ENCODE measurements at regions not wholly inside any gene's neighbourhood (a gene's known extent, or its start where the extent isn't known, plus 50 kb on each side); places are given as distances from the start of the nearest gene placed in this dataset.

DNA sequence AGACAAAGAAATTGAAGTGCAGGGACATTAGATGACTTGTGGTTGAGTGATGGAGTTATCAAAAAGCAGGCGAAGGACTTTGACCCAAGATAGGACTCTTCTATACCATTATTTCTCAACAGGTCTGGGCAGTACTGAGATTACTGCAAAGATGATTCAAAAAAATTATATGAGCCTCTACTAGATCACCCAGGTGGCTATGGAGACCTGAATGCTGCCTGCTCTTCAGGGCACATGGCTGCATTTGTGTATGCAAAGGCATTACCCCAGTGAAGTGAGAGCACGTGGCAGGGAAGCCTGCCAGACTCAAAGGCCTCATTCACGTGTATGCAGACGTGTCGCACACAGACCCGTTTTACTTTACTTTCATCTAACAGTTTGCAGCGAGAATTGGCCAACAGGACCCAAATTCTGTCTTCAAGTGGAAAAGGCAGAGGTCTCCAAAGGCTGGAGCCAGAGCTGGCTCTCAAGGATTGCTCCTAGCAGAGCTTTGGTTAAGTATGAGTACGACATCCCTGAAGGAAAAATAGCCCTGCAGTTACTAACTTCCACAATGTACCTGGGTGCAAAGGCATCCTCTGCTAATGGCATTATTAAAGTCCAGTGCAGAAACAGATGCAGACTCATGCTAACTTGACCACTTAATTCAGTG, 113.8 kb upstream of the ARMC2 start:
- no peak for DNase-seq (ENCODE audit: low spot score)

DNA sequence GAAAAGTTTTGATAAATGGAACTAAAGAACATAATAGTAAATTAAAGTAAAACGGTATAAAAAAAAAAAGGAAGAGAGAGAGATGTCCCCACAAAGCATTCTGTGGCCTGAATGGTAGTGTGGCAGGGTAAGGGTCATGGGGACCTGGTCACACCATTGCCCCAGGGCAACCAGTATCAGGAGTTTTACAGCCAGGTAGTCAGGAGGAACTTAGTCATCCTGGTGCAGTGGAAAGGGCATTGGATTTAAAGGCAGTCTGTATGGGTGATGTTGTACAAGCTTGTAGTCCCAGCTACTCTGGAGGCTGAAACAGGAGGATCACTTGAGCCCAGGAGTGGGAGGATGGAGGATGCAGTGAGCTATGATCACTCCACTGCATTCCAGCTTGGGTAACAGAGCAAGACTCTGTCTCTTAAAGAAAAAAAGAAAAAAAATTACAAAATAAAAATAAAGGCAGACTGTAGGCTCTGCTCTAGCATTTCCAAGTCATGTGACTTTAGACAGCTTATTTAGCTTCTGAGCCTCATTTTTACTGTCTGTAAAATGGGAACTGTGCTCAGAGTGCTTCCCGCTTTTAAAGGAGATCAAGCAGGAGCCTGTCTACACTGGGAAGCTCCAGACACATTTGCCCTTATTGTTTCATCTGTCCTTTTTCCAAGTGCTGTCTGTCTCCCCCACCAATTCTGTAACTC, 112.8 kb upstream of the ARMC2 start:
- no peak for DNase-seq (ENCODE audit: low spot score)

DNA sequence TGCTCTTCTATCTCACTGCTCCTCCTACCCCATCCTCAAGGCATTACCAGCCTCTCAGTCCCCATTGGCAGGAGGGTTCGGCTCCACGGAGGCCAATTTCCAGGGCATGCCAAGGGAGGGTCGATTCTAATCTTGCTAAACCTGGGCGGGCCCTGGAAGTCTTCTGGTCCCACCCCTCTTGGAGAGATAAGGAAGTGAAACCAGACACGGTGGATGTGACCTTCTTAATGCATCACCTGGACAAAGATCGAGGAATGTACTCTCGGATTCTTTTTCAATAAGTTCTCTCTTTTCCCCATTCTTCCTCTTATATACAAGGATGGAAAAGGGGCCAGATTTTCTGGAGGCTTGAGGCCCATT, 112.2 kb upstream of the ARMC2 start:
- peak; percentile 18 for DNase-seq (ENCODE audit: low spot score)

DNA sequence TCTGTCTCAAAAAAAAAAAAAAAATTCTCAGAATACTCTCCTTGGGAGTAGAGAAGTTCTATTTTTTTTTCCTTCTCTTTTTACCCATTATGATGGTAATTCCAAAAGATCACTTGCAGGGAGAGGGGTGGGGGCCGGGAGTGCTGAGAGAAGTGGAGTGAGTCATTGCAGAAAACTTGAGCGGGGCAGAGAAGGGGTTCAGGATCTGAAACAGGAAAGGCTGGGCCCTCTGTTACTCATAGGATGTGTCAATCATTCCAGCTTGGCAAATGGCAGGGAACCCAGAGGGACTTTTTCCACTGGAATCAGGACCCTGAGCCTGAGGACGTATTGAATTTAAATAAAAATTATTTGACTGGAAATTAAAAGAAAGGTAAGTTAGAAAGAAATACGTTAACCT, 111.4 kb upstream of the ARMC2 start:
- DNase-seq (ENCODE audit: low spot score), result no peak

DNA sequence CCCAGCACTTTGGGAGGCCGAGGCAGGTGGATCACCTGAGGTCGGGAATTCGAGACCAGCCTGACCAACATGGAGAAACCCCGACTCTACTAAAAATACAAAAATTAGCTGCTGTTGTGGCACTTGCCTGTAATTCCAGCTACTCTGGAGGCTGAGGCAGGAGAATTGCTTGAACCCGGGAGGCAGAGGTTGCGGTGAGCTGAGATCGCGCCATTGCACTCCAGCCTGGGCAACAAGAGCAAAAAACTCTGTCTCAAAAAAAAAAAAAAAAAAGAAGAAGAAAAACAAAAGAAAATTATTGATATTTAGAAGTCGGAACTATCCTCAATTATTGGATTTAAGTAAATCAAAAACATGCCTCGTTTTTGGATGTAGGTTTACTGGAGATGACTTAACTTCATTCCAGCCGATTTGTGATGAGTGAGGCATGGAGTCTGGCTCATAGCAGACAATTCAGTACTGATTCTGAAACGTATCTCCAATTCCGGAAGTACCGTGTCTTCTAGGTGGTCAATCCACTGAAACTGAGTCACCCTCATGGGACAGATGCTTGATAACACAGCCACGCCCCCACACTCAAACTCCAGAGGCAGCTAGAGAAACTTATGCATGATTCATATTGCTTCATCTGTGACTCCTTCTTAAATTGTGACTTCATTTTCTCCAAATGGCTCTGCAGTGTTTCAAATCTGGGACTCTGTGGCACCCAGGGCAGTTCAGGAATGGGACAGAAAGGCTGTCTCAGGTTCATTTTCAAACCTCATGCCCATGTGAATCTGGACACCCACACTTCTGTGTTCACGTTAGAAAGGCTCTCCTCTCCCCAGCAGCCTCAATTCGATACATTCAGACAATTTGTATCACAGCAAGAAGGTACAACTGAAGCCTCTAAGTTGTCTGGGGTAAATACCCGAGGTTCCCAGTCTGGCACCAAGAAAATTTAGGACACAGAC, 110.4 kb upstream of the ARMC2 start:
- DNase-seq (ENCODE audit: low spot score), result no peak

DNA sequence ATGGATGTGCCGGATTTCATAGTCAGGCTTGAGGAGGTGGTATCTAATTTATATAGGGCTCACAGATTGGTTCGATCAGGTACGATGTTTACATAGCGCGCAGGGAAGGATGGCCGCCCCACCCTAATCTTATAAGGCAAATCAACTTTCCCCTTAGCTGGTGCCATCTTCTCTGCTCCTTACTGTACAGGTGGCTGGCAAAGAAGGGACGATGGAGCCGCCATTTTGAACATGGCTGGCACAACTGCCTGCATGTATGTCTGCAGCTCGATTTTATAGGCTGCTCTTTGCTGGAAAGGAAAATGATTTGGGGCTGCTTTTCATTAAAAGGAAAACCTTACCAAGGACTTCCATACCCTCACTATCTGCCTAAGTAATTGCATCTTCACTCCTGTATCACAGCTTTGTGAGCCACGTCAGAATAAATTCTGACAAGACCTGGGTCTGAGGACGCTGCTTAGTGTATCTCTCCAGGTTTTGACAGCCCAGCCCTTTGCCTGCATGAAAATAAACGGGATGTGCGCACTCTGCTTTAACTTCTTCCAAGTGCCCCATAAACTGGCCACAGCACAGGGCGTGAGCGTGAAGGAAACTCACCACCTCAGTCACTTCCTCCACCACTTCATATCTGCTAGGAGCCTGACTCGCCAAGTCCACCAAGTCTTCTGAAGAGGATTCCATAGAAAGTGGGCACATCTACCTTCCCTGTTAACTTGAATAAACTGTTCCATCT, 109.4 kb upstream of the ARMC2 start:
- no peak for DNase-seq (ENCODE audit: low spot score)

DNA sequence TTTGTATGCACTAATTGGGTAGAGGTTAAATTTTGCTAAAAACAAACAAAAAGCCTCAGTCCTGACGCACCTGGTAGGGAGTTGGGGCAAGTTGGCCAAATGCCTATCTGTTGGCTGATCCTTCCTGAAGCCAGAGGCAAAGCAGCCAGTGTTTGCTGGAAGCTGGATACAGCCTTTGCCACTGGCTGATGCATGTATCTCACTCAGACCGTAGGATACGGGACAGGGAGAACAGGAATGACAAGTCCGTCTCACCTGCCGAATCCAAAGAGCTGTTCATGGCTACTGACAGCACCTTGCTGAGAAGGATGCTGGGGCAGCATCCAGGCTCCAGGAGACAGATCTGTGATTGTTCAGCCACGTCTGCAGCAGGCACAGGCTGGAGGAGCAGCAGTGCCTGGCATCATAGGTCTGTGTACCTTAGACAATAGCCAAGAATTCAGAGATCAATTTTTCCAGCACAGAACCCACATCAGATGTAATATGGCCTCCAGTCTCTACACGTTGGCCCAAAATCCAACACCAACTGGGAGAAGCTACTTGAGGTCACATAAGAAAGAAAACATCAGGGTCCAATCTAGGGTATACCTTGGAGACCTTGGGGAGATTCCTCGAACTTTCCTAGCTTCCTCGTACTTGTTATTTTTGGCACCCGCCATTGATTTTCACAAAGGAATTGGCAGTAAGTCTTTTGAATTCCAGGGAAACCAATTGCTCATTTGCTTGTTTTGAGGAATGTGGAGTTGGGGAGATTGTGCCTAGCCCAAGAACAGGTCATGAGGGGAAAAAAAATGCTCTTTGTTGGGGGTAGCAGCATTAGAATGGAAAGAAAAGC, 108.5 kb upstream of the ARMC2 start:
- no peak for DNase-seq (ENCODE audit: low spot score)

DNA sequence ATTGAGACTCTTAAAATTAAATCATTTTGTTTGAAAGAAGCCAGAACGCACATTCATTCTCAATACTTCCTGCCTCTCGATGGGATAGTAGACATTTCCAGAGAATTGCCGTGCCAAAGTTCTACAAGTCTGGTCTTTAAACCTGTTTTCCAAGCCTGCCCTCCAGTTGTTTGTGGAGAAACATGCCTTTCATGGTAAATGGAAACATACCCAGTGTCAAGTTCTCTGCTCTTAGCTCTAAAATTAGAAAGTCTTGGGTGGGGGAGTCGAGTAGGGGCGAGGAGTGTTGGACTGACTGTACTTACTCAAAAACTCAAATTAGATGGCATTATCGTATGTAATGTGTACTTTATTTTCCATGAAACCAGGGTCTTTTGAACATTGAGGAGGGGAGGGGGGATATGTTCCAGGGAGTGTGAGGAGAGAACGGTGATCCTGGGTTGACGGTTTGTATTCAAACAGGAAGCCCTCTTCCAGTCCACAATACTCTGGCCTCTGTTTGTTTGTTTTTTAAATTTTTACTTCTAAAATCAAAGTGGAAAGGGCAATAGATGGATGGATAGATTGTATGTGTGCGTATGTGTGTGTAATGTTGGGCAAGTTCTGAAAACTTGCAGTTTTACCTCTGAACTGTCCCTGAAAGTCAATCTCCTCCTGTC, 106.8 kb upstream of the ARMC2 start:
- DNase-seq (ENCODE audit: low spot score), result no peak

DNA sequence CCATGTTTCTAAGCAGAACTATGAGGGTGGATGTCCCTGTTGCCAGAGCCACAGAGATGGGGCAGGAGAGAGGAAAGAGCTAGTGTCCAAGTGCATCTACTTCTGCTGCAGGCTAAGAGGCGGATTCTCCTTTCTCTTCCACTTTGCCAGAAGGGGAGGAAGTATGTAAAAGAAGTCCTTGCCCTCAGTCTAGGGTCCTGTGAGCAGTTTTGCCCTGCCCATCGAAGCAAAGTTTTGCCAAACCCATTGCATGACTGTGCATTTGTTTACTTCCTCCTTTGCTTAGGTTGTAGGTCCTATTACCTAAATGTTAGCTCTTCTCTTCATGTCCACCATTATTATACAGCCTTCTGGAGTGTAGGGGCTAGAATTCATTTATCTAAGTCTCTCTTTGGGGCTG, 106.2 kb upstream of the ARMC2 start:
- DNase-seq (ENCODE audit: low spot score), result no peak

DNA sequence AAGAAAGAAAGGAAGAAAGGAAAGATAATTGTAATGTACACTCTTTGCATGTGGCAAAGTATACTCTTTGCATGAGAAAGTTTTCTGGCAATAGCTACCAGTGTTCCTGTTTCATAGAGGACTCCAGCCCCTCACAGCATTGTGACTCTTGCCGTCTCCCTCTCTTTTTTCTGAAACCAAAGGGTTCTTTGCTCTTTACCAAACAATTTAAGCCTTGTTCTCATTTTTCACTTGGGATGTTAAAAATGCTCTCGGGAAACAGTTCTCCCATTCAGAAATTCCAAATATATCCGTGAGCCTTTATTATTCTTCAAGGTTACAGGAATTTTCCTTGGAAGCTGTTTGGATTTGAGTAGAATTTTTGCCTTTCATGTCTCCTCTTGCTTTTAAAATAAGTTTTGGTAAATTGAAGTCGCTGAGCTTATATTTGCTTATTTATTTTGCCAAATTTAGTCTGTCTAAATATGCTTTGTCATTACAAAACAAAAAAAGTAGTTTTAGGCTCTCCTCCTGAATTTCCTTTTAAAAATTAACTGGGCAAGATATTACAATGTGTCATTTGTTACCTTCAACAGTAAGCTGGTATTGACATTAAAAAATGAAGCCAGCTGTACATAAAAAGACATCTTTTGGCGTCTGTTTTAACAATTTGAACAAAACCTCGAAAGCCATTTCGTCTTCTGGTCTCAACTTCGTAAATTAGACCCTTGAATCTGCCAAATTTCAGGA, 103.8 kb upstream of the ARMC2 start:
- DNase-seq (ENCODE audit: low spot score), result no peak

DNA sequence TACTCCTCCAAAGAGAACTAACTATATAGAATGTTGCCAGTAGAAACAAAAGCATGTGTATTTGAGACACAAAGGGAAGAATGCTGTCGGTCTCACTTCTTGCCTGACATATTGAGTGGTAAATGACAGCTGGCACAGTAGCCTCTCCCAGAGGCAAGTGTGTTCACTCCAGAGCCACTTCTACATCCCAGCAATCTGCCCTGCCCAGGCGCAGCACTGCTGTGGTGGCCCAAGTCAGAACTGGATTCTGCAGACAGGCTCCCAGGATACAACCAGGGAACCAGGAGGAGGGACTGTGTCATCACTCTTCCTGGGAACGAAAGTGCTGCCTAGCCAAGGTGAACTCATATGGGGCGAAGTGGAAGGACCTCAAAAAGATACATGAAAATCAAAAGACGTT, 103.2 kb upstream of the ARMC2 start:
- DNase-seq (ENCODE audit: low spot score), result no peak

DNA sequence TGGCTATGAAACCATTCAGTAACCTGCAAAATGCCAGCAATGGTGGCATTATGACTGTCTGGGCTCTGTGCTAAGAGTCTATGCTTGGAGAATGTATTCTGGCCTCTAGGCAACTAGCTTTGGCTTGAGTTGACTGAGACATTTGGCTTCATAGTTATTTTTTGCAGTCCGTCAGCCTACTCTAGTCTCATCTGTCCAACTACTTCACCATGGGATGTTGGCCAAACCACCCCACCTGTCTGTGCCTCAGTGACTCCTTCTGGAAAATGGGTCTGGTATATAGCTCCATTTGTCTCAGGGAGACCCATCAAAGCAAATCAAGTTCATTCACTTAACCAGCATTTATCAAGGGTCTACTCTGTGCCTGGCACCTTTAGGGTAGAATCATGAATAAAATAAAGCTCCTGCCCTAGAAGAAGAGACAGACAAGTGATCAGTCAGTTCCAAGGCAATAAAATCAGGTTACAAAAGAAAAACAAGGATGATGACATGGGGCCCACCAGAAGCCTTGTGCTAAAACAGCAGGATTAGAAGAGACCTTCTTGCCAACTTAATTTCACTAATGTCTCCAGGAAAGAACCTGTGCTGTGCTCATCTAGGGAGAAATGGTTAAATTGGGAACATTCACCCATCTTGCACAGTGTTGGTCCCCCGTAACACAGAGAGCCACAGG, 102.4 kb upstream of the ARMC2 start:
- DNase-seq (ENCODE audit: low spot score), result no peak

DNA sequence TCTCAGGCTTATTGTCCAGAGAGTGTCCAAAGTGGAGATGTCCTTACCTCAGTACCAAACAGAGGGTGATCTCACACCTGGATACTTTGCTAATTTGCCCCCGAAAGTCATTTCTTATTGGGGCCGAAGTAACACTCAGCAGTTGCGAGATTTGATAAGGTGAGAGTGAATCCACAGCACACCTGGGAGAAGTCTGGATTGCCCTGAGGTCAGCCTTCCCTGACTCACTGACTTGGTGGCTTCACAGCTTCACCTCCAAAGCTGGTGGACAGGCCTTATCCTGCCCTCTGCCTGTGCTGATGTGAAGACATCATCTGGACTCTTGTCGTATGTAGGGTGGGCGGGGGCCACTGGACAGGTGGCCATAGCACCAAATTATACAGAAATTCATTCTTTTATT, 101.9 kb upstream of the ARMC2 start:
- DNase-seq (ENCODE audit: low spot score), result no peak

DNA sequence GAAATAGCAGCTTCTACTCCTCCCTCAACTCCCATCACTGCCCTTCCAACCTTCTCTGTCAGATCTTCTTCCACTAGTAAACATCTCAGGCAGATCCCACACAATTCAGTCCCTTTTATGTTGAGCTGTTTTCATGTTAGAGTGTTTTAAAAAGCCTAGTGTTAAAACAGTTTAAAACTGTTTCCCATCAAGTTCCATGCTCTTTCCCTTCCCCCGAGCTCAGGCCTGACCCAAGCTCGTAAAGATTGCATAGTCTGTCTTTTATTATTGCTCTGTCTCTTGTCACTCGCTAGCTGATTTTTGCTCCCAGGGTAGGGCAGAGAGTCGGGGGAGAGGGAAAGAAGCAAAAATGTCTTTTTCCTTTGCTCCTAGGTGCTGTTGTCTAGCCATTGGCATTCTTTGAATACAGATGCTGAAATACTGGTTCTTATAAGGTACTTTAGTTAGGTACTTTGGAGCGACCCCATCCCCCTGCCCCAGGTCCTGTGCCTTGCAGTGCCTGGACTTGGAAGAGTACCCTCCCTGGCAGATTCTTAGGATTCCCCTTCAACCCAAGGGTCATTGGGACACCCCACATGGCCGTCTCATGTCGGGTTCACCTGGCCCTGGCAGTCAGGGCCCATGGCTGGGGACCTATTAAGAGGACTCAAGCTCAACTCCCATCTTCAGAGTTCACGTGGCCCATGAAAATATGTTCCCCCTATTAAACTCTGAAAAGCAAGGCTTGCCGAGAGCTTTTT, 101.2 kb upstream of the ARMC2 start:
- DNase-seq (ENCODE audit: low spot score), result no peak

DNA sequence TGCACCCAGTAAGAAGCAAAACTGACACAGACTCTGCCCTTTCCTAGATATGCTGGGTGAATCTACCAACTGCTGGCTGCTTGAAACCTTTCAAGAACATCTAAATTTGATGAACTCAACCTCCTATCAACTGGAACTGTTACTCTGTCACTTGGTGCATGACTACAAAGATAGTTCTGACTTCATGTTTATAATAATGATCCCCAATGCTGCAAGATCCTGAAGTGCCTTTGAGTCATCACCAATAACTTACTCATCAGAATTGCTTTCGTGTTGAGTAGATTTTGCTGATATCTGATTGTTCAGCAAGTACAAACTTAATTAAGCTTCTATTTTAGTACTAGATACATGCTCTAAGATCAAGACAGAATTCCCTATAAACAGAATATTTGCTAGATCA, 100.2 kb upstream of the ARMC2 start:
- no peak for DNase-seq (ENCODE audit: low spot score)

DNA sequence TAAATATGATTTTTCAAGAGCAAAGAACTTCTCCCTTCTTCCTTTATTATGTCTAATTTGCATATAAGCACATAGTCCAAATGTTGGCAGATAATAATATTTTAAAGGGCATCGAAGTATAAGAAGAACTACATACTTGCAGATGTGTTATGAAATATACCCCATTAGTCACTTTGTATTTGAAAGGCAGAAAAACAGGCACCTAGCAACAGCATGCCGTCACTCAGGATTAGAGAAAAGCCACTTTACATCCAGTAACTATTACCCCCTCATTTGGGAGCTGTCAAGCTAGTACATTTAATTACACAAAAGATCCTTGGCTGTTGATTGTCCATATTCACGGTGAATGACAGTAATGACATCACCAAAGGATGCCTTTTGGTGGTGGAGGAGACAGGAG, 99.3 kb upstream of the ARMC2 start:
- DNase-seq (ENCODE audit: low spot score), result no peak

DNA sequence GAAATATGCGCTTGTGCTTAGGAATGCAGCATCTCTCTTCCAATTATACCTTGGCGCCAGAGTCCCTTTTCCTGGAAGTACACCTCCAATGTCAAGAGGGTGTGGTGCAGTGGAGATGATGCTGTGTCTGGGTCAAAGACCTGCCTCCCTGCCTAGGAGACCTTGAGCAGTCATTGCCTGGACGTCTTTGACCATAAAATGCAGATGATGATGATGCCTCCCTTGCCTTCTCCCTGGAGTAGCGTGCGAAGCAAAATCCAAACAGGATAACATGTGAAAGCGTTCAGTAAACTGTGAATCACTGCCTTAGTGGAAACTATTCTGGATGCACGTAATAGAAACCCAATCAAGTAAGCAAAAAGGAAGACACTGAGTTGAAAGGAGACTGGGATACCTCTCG, 97.4 kb upstream of the ARMC2 start:
- no peak for DNase-seq (ENCODE audit: low spot score)

DNA sequence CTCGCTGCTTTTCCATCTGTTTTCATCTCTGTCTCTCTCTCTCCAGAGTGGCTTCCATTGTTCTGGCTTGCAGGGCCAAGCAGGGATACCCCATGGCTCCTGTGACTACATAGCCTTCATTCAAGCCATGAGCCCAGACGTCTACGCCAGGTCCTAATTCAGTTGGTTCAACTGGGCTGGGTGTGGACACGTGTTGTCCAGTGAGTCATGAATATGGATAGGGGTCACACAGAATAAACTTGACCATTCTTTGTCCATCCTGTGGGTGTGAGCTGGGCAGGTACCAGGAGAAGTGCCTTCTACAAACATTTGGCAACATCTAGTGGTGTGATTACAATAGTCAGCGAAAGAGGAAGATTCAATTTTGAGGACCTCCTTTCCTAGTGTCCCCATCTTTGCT, 96.9 kb upstream of the ARMC2 start:
- DNase-seq (ENCODE audit: low spot score), result no peak

Data from NAMALWA (cell line).